Hepatocyte (in vitro differentiated cells): ENCODE measurements at regions not wholly inside any gene's neighbourhood (a gene's known extent, or its start where the extent isn't known, plus 50 kb on each side); places are given as distances from the start of the nearest gene placed in this dataset.

Source experiments
- EZH2 ChIP-seq: fragments of 200-600 bp; sonication (generic); IDR thresholded peaks from 2 replicates; pipeline ENCODE4 v1.6.1; 2016; ENCODE audit warnings: antibody characterized with exemption, mild to moderate bottlenecking, borderline replicate concordance
- EZH2phosphoT487 ChIP-seq: fragments of 200-600 bp; sonication (generic); IDR thresholded peaks from one replicate; pipeline ENCODE4 v1.6.1; 2018; ENCODE audit warnings: antibody characterized with exemption, mild to moderate bottlenecking, low read depth, moderate library complexity; ENCODE audit not compliant: unreplicated experiment, severe bottlenecking
- TF ChIP-seq, protein P1 (sequence below): fragments of 200-600 bp; sonication (generic); IDR thresholded peaks from 2 replicates; pipeline ENCODE4 v1.5.1; 2016; ENCODE audit warnings: antibody characterized with exemption, mild to moderate bottlenecking; ENCODE audit not compliant: poor library complexity

DNA sequence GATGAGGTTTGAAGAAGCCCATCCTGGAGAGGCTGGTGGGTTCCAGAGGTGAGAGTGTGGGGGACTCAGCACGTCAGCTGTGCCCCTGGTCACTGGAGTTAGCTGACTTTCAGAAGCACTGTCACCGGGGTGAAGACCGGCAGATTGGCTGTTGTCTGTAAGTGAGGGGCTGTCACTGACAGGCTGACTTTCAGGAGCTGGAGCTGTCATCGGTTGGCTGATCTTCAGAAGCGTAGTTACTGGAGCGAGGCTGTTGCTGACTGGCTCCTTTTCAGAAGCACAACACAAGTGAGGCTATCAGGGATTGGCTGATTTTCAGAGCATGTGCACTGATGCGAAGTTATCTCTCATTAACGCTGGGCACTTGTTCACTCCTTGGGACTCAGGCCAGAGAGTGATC lies 738.4 kb upstream of the ID2 start:
- TF ChIP-seq, protein P1, sequence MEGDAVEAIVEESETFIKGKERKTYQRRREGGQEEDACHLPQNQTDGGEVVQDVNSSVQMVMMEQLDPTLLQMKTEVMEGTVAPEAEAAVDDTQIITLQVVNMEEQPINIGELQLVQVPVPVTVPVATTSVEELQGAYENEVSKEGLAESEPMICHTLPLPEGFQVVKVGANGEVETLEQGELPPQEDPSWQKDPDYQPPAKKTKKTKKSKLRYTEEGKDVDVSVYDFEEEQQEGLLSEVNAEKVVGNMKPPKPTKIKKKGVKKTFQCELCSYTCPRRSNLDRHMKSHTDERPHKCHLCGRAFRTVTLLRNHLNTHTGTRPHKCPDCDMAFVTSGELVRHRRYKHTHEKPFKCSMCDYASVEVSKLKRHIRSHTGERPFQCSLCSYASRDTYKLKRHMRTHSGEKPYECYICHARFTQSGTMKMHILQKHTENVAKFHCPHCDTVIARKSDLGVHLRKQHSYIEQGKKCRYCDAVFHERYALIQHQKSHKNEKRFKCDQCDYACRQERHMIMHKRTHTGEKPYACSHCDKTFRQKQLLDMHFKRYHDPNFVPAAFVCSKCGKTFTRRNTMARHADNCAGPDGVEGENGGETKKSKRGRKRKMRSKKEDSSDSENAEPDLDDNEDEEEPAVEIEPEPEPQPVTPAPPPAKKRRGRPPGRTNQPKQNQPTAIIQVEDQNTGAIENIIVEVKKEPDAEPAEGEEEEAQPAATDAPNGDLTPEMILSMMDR: no peak
- TF ChIP-seq EZH2 (no peak), EZH2phosphoT487 (no peak)
